ENCODE measurements at regions not wholly inside any gene's neighbourhood (a gene's known extent, or its start where the extent isn't known, plus 50 kb on each side); places are given as distances from the start of the nearest gene placed in this dataset.

DNA sequence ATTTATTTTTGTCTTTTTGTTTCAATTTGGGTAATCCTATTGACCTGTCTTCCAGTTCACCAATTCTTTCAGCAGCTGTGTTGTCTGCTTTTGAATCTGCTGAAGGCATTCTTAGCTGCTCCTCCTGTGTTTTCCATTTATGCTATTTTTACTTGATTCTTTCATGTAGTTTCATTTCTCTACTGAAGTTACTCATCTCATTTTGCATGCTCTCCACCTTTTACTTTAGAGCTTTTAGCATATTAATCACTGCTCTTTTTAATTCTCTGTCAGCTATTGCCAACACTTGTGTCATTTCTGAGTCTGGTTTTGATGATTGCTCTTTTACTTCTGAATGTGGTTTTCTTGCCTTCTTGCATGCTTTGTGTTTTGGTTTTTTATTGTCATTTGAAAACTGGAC lies 496.0 kb upstream of the CLINT1 start:
- TF ChIP-seq MAZ (IDR thresholded peaks at IDR 0.05; ENCODE audit: borderline replicate concordance, low read depth, low read length) = no peak
- TF ChIP-seq MAZ (CRISPR knock-in tag; IDR thresholded peaks at IDR 0.05; ENCODE audit: low read depth) = no peak
- TF ChIP-seq RBFOX2 (IDR thresholded peaks at IDR 0.05; ENCODE audit: low read depth, low read length) = no peak
- no peak for TF ChIP-seq ZFX (CRISPR knock-in tag; IDR thresholded peaks at IDR 0.05; ENCODE audit: low read depth)
- TF ChIP-seq EZH2 (conservative IDR thresholded peaks at IDR 0.05; ENCODE audit: low read depth, low read length) = no peak
- TF ChIP-seq CTCF (CRISPR knock-in tag; IDR thresholded peaks at IDR 0.05) = no peak
- no peak for TF ChIP-seq NFE2L1 (CRISPR knock-in tag; IDR thresholded peaks at IDR 0.05; ENCODE audit: borderline replicate concordance)
- no peak for TF ChIP-seq REST (IDR thresholded peaks at IDR 0.05; ENCODE audit: borderline replicate concordance in 1 of 2, low read depth in 1 of 2, low read length in 2 of 2)
- no peak for TF ChIP-seq SPEN (CRISPR knock-in tag; IDR thresholded peaks at IDR 0.05; ENCODE audit: low read depth)
